K562 (cell line): ENCODE measurements at regions not wholly inside any gene's neighbourhood (a gene's known extent, or its start where the extent isn't known, plus 50 kb on each side); places are given as distances from the start of the nearest gene placed in this dataset.
A peak's percentile ranks its signal among the peaks of the same experiment; 100 is the strongest.

Source experiments
- ATAC-seq: fragments of 200-7000 bp; cut with Tn5 transposase; 3 replicates; pipeline ENCODE4 v1.9.1; 2020; ENCODE audit warnings: moderate library complexity
- BruUV-seq: library from RNA; stranded (reverse); fragments of 400-500 nt; replicated peaks from 2 replicates; lab custom pipeline; 2021; lab: Mats Ljungman, UMichigan
- CTCF ChIA-PET: fragments of 300-600 bp; formaldehyde crosslinking; extraction: SDS; loops from one replicate; lab custom pipeline; 2021; ENCODE audit warnings: low intra/inter-chr PET ratio; lab: Yijun Ruan, JAX
- POLR2A ChIA-PET: fragments of 300-600, 350-650 bp; sonication (Branson Sonifier 250); formaldehyde crosslinking; extraction: SDS; loops from one replicate; lab custom pipeline; 2021; ENCODE audit warnings: antibody characterized with exemption, inconsistent platforms; lab: Yijun Ruan, JAX
- DNase-seq, 4 experiments: peaks; one replicate each; pipeline versions ENCODE4 v3.0.0 to v3.0.0-alpha.2; 2011 to 2018; ENCODE audit warnings: low spot score in 3 of 4, mixed read lengths in 3 of 4; ENCODE audit errors: extremely low read depth in 1 of 4
- FAIRE-seq: peaks from 2 replicates; lab custom pipeline; 2011; peaks lifted over from hg19 to GRCh38; lab: Jason Lieb, UNC
- H2AFZ ChIP-seq: 2 replicates; pipeline ENCODE4 v1.6.0; 2011; ENCODE audit warnings: low read depth, low read length, control low read depth, inconsistent platforms
- H3K27ac ChIP-seq: fragments of 200-600 bp; 3 replicates; pipeline ENCODE4 v1.8.0; 2011; ENCODE audit warnings: low read depth, mild to moderate bottlenecking, control low read depth, inconsistent platforms, low read length, moderate library complexity, mixed read lengths; ENCODE audit errors: extremely low read depth
- H3K27me3 ChIP-seq, 2 experiments: fragments of 300-600 bp in 1 of 2; 2 replicates in 1 of 2; 3 replicates in 1 of 2; pipeline versions ENCODE4 v1.6.0 to v1.8.0; 2011; ENCODE audit warnings: inconsistent platforms in 2 of 2, low read length in 2 of 2, mild to moderate bottlenecking in 1 of 2, mixed read lengths in 1 of 2, moderate library complexity in 1 of 2; ENCODE audit not compliant: control insufficient read depth in 2 of 2, insufficient read depth in 2 of 2
- H3K36me3 ChIP-seq: fragments of 300-600 bp; 3 replicates; pipeline ENCODE4 v1.8.0; 2011; ENCODE audit warnings: mild to moderate bottlenecking, low read length, inconsistent platforms; ENCODE audit not compliant: control insufficient read depth, insufficient read depth
- H3K4me1 ChIP-seq, 2 experiments: fragments of 200-600 bp in 1 of 2; replicated peaks in 1 of 2; 2 replicates in 1 of 2; 3 replicates in 1 of 2; pipeline versions ENCODE4 v1.5.1 to v1.8.0; 2011; ENCODE audit warnings: inconsistent platforms in 2 of 2, low read length in 2 of 2, mild to moderate bottlenecking in 1 of 2, mixed read lengths in 1 of 2, moderate library complexity in 1 of 2; ENCODE audit not compliant: control insufficient read depth in 2 of 2, insufficient read depth in 2 of 2
- H3K4me2 ChIP-seq: 2 replicates; pipeline ENCODE4 v1.6.1; 2011; ENCODE audit warnings: low read length, control low read depth, inconsistent platforms, mixed read lengths; ENCODE audit not compliant: insufficient read depth
- H3K4me3 ChIP-seq: fragments of 200-600 bp; sonication (generic), shearing (Covaris generic); 2 replicates; pipeline ENCODE4 v1.5.1; 2016; ENCODE audit warnings: control low read depth, inconsistent platforms
- H3K79me2 ChIP-seq: fragments of 200-600 bp; 3 replicates; pipeline ENCODE4 v1.8.0; 2011; ENCODE audit warnings: low read length, inconsistent platforms; ENCODE audit not compliant: control insufficient read depth, insufficient read depth
- H3K9ac ChIP-seq, 2 experiments: 2 replicates each; pipeline versions ENCODE4 v1.6.0 to v1.6.1; 2011; ENCODE audit warnings: low read depth in 2 of 2, low read length in 2 of 2, control low read depth in 1 of 2, inconsistent platforms in 1 of 2, mild to moderate bottlenecking in 1 of 2, mixed read lengths in 1 of 2; ENCODE audit not compliant: insufficient read depth in 1 of 2
- H3K9me1 ChIP-seq: one replicate; pipeline ENCODE4 v1.6.0; 2011; ENCODE audit warnings: inconsistent platforms, mild to moderate bottlenecking, low read length, moderate library complexity; ENCODE audit not compliant: control insufficient read depth, insufficient read depth
- H3K9me3 ChIP-seq: replicated peaks from 2 replicates; pipeline ENCODE4 v1.5.1; 2011; ENCODE audit warnings: low read depth, low read length, inconsistent platforms; ENCODE audit not compliant: control insufficient read depth, insufficient read depth
- H4K20me1 ChIP-seq: replicated peaks from 2 replicates; pipeline ENCODE4 v1.6.1; 2011; ENCODE audit warnings: low read length, inconsistent platforms, mixed read lengths; ENCODE audit not compliant: control insufficient read depth, insufficient read depth
- BRD4 ChIP-seq: fragments of 200-600 bp; sonication (generic); IDR thresholded peaks from 2 replicates; pipeline ENCODE4 v1.6.1; 2017; ENCODE audit warnings: inconsistent platforms
- FOS ChIP-seq: IDR thresholded peaks from 3 replicates; pipeline ENCODE4 v1.6.1; 2011; ENCODE audit not compliant: insufficient read length; ENCODE audit errors: extremely low read depth
- GATA2 ChIP-seq: sonication (generic); formaldehyde crosslinking; IDR thresholded peaks from 2 replicates; pipeline ENCODE4 v1.4.0; 2020; ENCODE audit warnings: mild to moderate bottlenecking, missing genetic modification reagents
- GTF2A2 ChIP-seq: IDR thresholded peaks from 2 replicates; pipeline ENCODE4 v1.6.1; 2016; ENCODE audit warnings: mild to moderate bottlenecking, missing genetic modification characterization, missing compliant biosample characterization
- SLC30A9 ChIP-seq: fragments of 250-450 bp; sonication (Bioruptor Pico); IDR thresholded peaks from 2 replicates; pipeline ENCODE4 v1.8.0; 2022; ENCODE audit warnings: mild to moderate bottlenecking, moderate library complexity
- SPI1 ChIP-seq: IDR thresholded peaks from 2 replicates; pipeline ENCODE4 v1.6.1; 2011; ENCODE audit warnings: low read depth, low read length, control low read depth, borderline replicate concordance
- TCF7 ChIP-seq: sonication (generic); IDR thresholded peaks from 2 replicates; pipeline ENCODE4 v1.6.1; 2016; ENCODE audit warnings: antibody characterized with exemption, borderline replicate concordance
- WHSC1 ChIP-seq: IDR thresholded peaks from one replicate; pipeline ENCODE4 v1.6.1; 2012; ENCODE audit warnings: low read length, control low read depth, inconsistent platforms
- ZNF717 ChIP-seq: fragments of 250-450 bp; sonication (Bioruptor Pico); IDR thresholded peaks from 2 replicates; pipeline ENCODE4 v1.5.0; 2021
- WGBS: fragments of 100-300 bp; shearing (Covaris generic); methylation state at CpG from one replicate; pipeline ENCODE4 v1.1.6; 2016; ENCODE audit warnings: low coverage, mixed read lengths; ENCODE audit not compliant: insufficient coverage; ENCODE audit errors: missing lambda C conversion rate; 5-methylcytosine and 5-hydroxymethylcytosine counted together
- in situ Hi-C: fragments of 300-500 bp; cut with MboI; formaldehyde crosslinking; loops from 4 replicates; pipeline ENCODE4 v1.15.0; 2018; ENCODE audit warnings: inconsistent platforms, mixed read lengths
- intact Hi-C: fragments of 100-400 bp; cut with micrococcal nuclease; formaldehyde crosslinking; loops from 2 replicates; pipeline ENCODE4 v1.14.2; 2022
- TF ChIP-seq, protein P1 (sequence below), 2 experiments: fragments of 450-650 bp; formaldehyde crosslinking in 1 of 2; IDR thresholded peaks; 2 replicates each; pipeline versions ENCODE4 v1.4.0 to v1.6.1; 2014 to 2020; ENCODE audit warnings: mild to moderate bottlenecking in 2 of 2, borderline replicate concordance in 1 of 2, low read depth in 1 of 2
- TF ChIP-seq, protein P2 (sequence below): fragments of 250-450 bp; sonication (Bioruptor Pico); IDR thresholded peaks from 2 replicates; pipeline ENCODE4 v1.5.0; 2021
- TF ChIP-seq, protein P3 (sequence below): sonication (generic); formaldehyde crosslinking; IDR thresholded peaks from 2 replicates; pipeline ENCODE4 v1.8.0; 2022; ENCODE audit warnings: mild to moderate bottlenecking, missing genetic modification reagents

DNA sequence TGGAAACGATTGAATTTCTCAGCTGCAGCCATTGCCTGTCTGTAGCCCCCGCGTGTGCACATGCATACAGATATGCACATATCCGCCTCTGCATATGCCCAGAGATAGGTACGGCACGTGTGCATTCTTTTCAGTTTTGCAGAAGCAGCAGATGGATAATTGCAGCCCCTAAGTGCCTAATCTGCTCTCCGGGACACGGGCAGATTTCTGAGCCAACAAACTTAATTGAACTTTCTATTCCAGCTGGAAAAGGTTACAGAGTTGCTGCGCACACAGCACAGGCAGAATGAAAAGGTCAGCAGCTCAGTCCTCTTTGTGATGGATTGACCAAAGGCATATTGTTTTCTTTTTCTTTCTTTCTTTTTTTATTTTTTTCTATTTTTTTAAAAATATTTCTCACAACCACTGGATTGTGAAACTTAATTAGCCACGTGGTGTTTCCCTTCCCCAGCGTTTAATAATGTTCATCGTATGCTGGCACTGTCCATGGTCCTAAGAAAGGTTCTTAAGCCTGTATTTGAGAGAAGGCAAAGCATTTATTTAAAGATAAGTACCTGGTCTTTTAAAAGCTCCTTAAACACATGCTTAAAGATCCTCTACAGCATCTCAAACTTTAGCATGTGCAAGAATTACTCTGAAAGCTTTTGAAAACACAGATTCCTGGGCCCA is 270.2 kb upstream of the BRINP1 start (continued):
- TF ChIP-seq, protein P1, sequence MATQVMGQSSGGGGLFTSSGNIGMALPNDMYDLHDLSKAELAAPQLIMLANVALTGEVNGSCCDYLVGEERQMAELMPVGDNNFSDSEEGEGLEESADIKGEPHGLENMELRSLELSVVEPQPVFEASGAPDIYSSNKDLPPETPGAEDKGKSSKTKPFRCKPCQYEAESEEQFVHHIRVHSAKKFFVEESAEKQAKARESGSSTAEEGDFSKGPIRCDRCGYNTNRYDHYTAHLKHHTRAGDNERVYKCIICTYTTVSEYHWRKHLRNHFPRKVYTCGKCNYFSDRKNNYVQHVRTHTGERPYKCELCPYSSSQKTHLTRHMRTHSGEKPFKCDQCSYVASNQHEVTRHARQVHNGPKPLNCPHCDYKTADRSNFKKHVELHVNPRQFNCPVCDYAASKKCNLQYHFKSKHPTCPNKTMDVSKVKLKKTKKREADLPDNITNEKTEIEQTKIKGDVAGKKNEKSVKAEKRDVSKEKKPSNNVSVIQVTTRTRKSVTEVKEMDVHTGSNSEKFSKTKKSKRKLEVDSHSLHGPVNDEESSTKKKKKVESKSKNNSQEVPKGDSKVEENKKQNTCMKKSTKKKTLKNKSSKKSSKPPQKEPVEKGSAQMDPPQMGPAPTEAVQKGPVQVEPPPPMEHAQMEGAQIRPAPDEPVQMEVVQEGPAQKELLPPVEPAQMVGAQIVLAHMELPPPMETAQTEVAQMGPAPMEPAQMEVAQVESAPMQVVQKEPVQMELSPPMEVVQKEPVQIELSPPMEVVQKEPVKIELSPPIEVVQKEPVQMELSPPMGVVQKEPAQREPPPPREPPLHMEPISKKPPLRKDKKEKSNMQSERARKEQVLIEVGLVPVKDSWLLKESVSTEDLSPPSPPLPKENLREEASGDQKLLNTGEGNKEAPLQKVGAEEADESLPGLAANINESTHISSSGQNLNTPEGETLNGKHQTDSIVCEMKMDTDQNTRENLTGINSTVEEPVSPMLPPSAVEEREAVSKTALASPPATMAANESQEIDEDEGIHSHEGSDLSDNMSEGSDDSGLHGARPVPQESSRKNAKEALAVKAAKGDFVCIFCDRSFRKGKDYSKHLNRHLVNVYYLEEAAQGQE (IDR thresholded peaks at IDR 0.05; ENCODE audit: borderline replicate concordance), result peak; percentile 50
- TF ChIP-seq, protein P1 (CRISPR knock-in tag; IDR thresholded peaks at IDR 0.05; ENCODE audit: low read depth), result no peak

DNA sequence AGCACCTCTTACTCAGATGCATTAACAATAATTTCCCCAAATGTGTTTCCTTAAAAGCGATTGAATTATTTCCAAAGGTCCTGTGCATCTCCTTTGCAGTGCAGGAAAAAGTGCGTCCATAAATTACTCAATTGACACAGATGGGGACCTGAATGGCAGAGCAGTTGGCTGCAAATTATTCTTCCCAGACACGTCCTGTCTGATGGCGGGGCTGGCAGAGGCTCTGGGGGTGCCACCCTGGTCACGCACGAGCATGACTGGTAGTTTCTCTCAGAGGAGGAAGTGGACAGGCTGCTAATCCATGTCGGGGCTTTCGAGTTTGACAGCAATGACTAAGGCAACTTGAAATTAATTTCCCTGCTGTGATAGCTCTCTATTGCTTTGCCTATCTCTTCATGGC is 264.8 kb upstream of the BRINP1 start:
- ATAC-seq, result no peak
- Histone ChIP-seq H3K9ac (no peak overlapping the region), H3K27me3 (no peaks in the 10 kb centered on the region), H3K4me3 (no peak overlapping the region), H2AFZ (no peak overlapping the region), H3K9me3 (no peaks in the 10 kb centered on the region), H4K20me1 (no peaks in the 10 kb centered on the region), H3K9me1 (no peaks in the 10 kb centered on the region), H3K27ac (no peak overlapping the region), H3K4me2 (no peak overlapping the region), H3K4me1 (no peaks in the 10 kb centered on the region), H3K36me3 (no peaks in the 10 kb centered on the region), H3K79me2 (no peaks in the 10 kb centered on the region)
- in situ Hi-C loops, result no loop called here
- ChIA-PET POLR2A (no interaction called here), CTCF (no interaction called here)
- WGBS, result 0% methylated on average over 8 of the region's 8 CpGs
- FAIRE-seq, result no peak
- DNase-seq, result no peak
- no TSS peak for BruUV-seq
- intact Hi-C loops, result no loop called here
- TF ChIP-seq BRD4 (no peak), SPI1 (no peak), ZNF717 (CRISPR knock-in tag) (no peak), WHSC1 (no peak), FOS (no peak), GTF2A2 (tag) (no peak), GATA2 (CRISPR knock-in tag) (no peak), TCF7 (no peak), SLC30A9 (CRISPR knock-in tag) (no peak)
- TF ChIP-seq, protein P2, sequence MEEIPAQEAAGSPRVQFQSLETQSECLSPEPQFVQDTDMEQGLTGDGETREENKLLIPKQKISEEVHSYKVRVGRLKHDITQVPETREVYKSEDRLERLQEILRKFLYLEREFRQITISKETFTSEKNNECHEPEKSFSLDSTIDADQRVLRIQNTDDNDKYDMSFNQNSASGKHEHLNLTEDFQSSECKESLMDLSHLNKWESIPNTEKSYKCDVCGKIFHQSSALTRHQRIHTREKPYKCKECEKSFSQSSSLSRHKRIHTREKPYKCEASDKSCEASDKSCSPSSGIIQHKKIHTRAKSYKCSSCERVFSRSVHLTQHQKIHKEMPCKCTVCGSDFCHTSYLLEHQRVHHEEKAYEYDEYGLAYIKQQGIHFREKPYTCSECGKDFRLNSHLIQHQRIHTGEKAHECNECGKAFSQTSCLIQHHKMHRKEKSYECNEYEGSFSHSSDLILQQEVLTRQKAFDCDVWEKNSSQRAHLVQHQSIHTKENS (CRISPR knock-in tag), result no peak
- TF ChIP-seq, protein P3, sequence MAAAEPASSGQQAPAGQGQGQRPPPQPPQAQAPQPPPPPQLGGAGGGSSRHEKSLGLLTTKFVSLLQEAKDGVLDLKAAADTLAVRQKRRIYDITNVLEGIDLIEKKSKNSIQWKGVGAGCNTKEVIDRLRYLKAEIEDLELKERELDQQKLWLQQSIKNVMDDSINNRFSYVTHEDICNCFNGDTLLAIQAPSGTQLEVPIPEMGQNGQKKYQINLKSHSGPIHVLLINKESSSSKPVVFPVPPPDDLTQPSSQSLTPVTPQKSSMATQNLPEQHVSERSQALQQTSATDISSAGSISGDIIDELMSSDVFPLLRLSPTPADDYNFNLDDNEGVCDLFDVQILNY (CRISPR knock-in tag), result no peak
